Transverse colon (tissue), 4 donors: ENCODE measurements at regions not wholly inside any gene's neighbourhood (a gene's known extent, or its start where the extent isn't known, plus 50 kb on each side); places are given as distances from the start of the nearest gene placed in this dataset.
A peak's percentile ranks its signal among the peaks of the same experiment; 100 is the strongest.

Experiments used
- DNase-seq: peaks from one replicate; pipeline ENCODE4 v3.0.0-alpha.2; 2019
- H3K27ac ChIP-seq, 4 donors: fragments of 200-600 bp; sonication (generic); 2 replicates each; pipeline ENCODE4 v1.5.1; 2016 to 2018; ENCODE audit warnings: inconsistent platforms in 4 of 4
- H3K27me3 ChIP-seq: fragments of 200-600 bp; sonication (generic); 2 replicates; pipeline ENCODE4 v1.5.1; 2017; ENCODE audit warnings: inconsistent platforms
- H3K36me3 ChIP-seq, 4 donors: fragments of 200-600 bp; sonication (generic); 2 replicates each; pipeline ENCODE4 v1.5.1; 2017 to 2019; ENCODE audit warnings: inconsistent platforms in 4 of 4
- H3K4me1 ChIP-seq, 4 donors: fragments of 200-600 bp; sonication (generic); 2 replicates each; pipeline ENCODE4 v1.5.1; 2017 to 2020; ENCODE audit warnings: inconsistent platforms in 4 of 4
- H3K4me3 ChIP-seq, 4 donors: fragments of 200-600 bp; sonication (generic); 1 replicate in 1 of 4; 2 replicates in 3 of 4; pipeline versions ENCODE4 v1.5.1 to v1.6.1; 2017 to 2019; ENCODE audit warnings: inconsistent platforms in 4 of 4
- H3K9me3 ChIP-seq, 2 donors: fragments of 200-600 bp; sonication (generic); 2 replicates each; pipeline ENCODE4 v1.5.1; 2017 to 2019; ENCODE audit warnings: inconsistent platforms in 2 of 2
- EP300 ChIP-seq: sonication (generic); formaldehyde crosslinking; IDR thresholded peaks from one replicate; pipeline ENCODE4 v1.6.1; 2017; ENCODE audit warnings: antibody characterized with exemption, low read depth
- POLR2A ChIP-seq: fragments of 450-650 bp; IDR thresholded peaks from one replicate; pipeline ENCODE4 v1.6.1; 2016; ENCODE audit warnings: antibody characterized with exemption, mild to moderate bottlenecking, moderate library complexity
- POLR2AphosphoS5 ChIP-seq, 3 donors: sonication (generic); formaldehyde crosslinking; IDR thresholded peaks; one replicate each; pipeline ENCODE4 v1.6.1; 2016; ENCODE audit warnings: antibody characterized with exemption in 3 of 3
- WGBS, 2 donors: methylation state at CpG; one replicate each; pipeline ENCODE4 v1.1.5; 2018; ENCODE audit warnings: low coverage in 1 of 2; 5-methylcytosine and 5-hydroxymethylcytosine counted together
- in situ Hi-C, 4 donors: fragments of 200-750 bp; cut with MboI; loops; one replicate each; pipeline versions ENCODE4 v1.15.0 to v1.15.1; 2017; ENCODE audit warnings: low sequenced_read_pairs in 3 of 4, low pct_ligation_motif_present in 1 of 4, low pct_unique_long_range_greater_than_20kb in 1 of 4
- intact Hi-C: fragments of 100-400 bp; cut with DNase I; formaldehyde crosslinking; loops from one replicate; pipeline ENCODE4 v1.15.1; 2023; ENCODE audit warnings: low total_unique reads
- TF ChIP-seq, protein P1 (sequence below), 5 experiments: fragments of 200-600 bp in 3 of 5; fragments of 450-650 bp in 2 of 5; sonication (generic) in 3 of 5; IDR thresholded peaks; 1 replicate in 2 of 5; 2 replicates in 3 of 5; pipeline ENCODE4 v1.5.1; 2016 to 2017; ENCODE audit warnings: antibody characterized with exemption in 5 of 5, inconsistent platforms in 3 of 5, mild to moderate bottlenecking in 2 of 5, moderate library complexity in 1 of 5

DNA sequence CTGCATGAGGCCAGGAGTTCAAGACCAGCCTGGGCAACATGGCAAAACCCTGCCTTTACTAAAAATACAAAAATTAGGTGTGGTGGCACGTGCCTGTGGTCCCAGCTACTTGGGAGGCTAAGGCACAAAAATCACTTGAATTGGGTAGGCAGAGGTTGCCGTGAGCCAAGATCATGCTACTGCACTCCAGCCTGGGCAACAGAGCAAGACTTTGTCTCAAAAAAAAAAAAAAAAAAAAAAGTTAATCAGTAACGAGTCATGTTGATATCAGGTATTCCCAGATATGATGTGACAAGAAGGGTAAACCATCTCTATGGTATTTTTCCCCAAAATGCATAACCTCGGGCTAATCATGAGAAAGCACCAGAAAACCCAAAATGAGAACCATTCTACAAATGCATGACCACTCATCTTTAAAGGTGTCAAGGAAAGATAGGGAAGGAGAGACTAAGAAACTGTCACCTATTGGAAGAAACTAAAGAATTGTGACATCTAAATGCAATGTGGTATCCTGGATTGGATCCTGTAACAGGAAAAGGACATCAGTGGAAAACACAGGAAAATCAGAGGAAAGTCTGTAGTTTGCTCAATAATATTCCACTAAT is 66.5 kb upstream of the MAP4 start:
- Histone ChIP-seq H3K36me3 (no peaks in the 10 kb centered on the region), H3K4me3 (no peak overlapping the region), H3K4me1 (peaks cover 10 to 52% (median 14%) of the 10 kb centered on the region in 4 donors), H3K9me3 (no peaks in the 10 kb centered on the region), H3K27me3 (no peaks in the 10 kb centered on the region), H3K27ac (peak overlapping the region in 1 of 4 donors; percentile 20)
- intact Hi-C loops (no loop called here), in situ Hi-C loops (no loop called here)
- DNase-seq = no peak
- 69 to 70% methylated on average over 3 to 4 of the region's 4 CpGs for WGBS, 2 donors
- TF ChIP-seq, protein P1, sequence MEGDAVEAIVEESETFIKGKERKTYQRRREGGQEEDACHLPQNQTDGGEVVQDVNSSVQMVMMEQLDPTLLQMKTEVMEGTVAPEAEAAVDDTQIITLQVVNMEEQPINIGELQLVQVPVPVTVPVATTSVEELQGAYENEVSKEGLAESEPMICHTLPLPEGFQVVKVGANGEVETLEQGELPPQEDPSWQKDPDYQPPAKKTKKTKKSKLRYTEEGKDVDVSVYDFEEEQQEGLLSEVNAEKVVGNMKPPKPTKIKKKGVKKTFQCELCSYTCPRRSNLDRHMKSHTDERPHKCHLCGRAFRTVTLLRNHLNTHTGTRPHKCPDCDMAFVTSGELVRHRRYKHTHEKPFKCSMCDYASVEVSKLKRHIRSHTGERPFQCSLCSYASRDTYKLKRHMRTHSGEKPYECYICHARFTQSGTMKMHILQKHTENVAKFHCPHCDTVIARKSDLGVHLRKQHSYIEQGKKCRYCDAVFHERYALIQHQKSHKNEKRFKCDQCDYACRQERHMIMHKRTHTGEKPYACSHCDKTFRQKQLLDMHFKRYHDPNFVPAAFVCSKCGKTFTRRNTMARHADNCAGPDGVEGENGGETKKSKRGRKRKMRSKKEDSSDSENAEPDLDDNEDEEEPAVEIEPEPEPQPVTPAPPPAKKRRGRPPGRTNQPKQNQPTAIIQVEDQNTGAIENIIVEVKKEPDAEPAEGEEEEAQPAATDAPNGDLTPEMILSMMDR (IDR thresholded peaks at IDR 0.05) = no peak
- TF ChIP-seq POLR2AphosphoS5 (IDR thresholded peaks at IDR 0.05) (no peak), EP300 (no peak), POLR2A (no peak)

DNA sequence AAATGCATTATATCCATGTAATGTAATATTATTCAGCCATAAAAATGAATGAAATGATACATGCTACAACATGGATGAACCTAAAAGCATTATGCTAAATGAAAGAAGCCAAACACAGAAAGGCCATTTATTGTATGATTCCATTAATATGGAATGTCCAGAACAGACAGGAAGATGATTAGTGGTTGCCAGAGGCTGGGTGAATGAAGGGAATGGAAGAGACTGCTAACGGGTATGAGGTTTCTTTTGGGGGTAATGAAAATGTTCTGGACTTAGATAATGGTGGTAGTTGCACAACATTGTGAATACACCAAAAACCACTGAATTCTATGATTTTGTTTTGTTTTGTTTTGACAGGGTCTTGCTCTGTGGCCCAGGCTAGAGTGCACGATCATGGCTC is 61.6 kb upstream of the MAP4 start:
- H3K4me1 ChIP-seq = peaks cover 0 to 24% (median 0%) of the 10 kb centered on the region in 4 donors
- no peak for DNase-seq
- no peak overlapping the region for H3K27ac ChIP-seq
- TF ChIP-seq POLR2A = no peak
- no peak for TF ChIP-seq EP300
- TF ChIP-seq, protein P1 (IDR thresholded peaks at IDR 0.05) = no peak
- TF ChIP-seq POLR2AphosphoS5 (IDR thresholded peaks at IDR 0.05) = no peak
- no peak overlapping the region for H3K4me3 ChIP-seq
- H3K9me3 ChIP-seq = no peaks in the 10 kb centered on the region
- intact Hi-C loops (no loop called here), in situ Hi-C loops (no loop called here)
- WGBS, 2 donors = 67 to 72% methylated on average over 2 of the region's 2 CpGs
- H3K36me3 ChIP-seq = no peaks in the 10 kb centered on the region
- no peaks in the 10 kb centered on the region for H3K27me3 ChIP-seq

GRCh38 chr3:48070030-48070429 is 53.8 kb upstream of the MAP4 start:
- in situ Hi-C loops = no loop called here
- H3K9me3 ChIP-seq = no peaks in the 10 kb centered on the region
- no peak overlapping the region for H3K27ac ChIP-seq
- DNase-seq = no peak
- intact Hi-C loops = no loop called here
- H3K27me3 ChIP-seq = no peaks in the 10 kb centered on the region
- H3K4me3 ChIP-seq = no peak overlapping the region
- H3K4me1 ChIP-seq = peaks cover 4 to 35% (median 9%) of the 10 kb centered on the region in 4 donors
- 95 to 98% methylated on average over 2 of the region's 2 CpGs for WGBS, 2 donors
- TF ChIP-seq POLR2AphosphoS5 (IDR thresholded peaks at IDR 0.05) (no peak), POLR2A (no peak), EP300 (no peak)
- TF ChIP-seq, protein P1 (IDR thresholded peaks at IDR 0.05) = no peak
- no peaks in the 10 kb centered on the region for H3K36me3 ChIP-seq

GRCh38 chr3:48069339-48069738 is 53.1 kb upstream of the MAP4 start:
- Histone ChIP-seq H3K27ac (no peak overlapping the region), H3K27me3 (no peaks in the 10 kb centered on the region), H3K36me3 (no peaks in the 10 kb centered on the region), H3K4me1 (peaks cover 4 to 39% (median 9%) of the 10 kb centered on the region in 4 donors), H3K4me3 (no peak overlapping the region), H3K9me3 (no peaks in the 10 kb centered on the region)
- TF ChIP-seq POLR2A (no peak), POLR2AphosphoS5 (IDR thresholded peaks at IDR 0.05) (no peak), EP300 (no peak)
- TF ChIP-seq, protein P1 (IDR thresholded peaks at IDR 0.05) = no peak
- intact Hi-C loops (no loop called here), in situ Hi-C loops (no loop called here)
- DNase-seq = no peak
